SK-N-SH treated with all-trans-retinoic acid at 6 μM for 48 hours (cell line): ENCODE measurements at regions not wholly inside any gene's neighbourhood (a gene's known extent, or its start where the extent isn't known, plus 50 kb on each side); places are given as distances from the start of the nearest gene placed in this dataset.

Experiments
- ATAC-seq: fragments of 200-7000 bp; cut with Tn5 transposase; 3 replicates; pipeline ENCODE4 v1.9.1; 2020; ENCODE audit warnings: mild to moderate bottlenecking, moderate library complexity
- ARNTL ChIP-seq: fragments of 450-650 bp; formaldehyde crosslinking; IDR thresholded peaks from 2 replicates; pipeline ENCODE4 v1.5.0; 2020; ENCODE audit warnings: low read depth, mild to moderate bottlenecking, moderate library complexity, borderline replicate concordance
- BACH2 ChIP-seq: fragments of 250-450 bp; sonication (Bioruptor Pico); IDR thresholded peaks from 2 replicates; pipeline ENCODE4 v1.9.0; 2021; ENCODE audit warnings: mild to moderate bottlenecking, borderline replicate concordance
- CSDC2 ChIP-seq: fragments of 250-450 bp; sonication (Bioruptor Pico); IDR thresholded peaks from 2 replicates; pipeline ENCODE4 v1.5.0; 2020; ENCODE audit warnings: mild to moderate bottlenecking, moderate library complexity
- ESRRG ChIP-seq: fragments of 250-450 bp; sonication (Bioruptor Pico); IDR thresholded peaks from 2 replicates; pipeline ENCODE4 v1.6.1; 2021; ENCODE audit warnings: mild to moderate bottlenecking
- GLIS3 ChIP-seq: fragments of 250-450 bp; sonication (Bioruptor Pico); IDR thresholded peaks from 2 replicates; pipeline ENCODE4 v1.5.0; 2020; ENCODE audit warnings: mild to moderate bottlenecking, moderate library complexity
- ISL1 ChIP-seq: fragments of 250-450 bp; sonication (Bioruptor Pico); IDR thresholded peaks from 2 replicates; pipeline ENCODE4 v2.1.2; 2022; ENCODE audit warnings: mild to moderate bottlenecking, moderate library complexity
- OSR1 ChIP-seq: fragments of 250-450 bp; sonication (Bioruptor Pico); IDR thresholded peaks from 2 replicates; pipeline ENCODE4 v1.8.0; 2022; ENCODE audit warnings: moderate library complexity, mild to moderate bottlenecking, inconsistent platforms
- PPARA ChIP-seq: fragments of 250-450 bp; sonication (Bioruptor Pico); IDR thresholded peaks from 2 replicates; pipeline ENCODE4 v1.5.0; 2020; ENCODE audit warnings: mild to moderate bottlenecking, borderline replicate concordance
- RARB ChIP-seq: fragments of 250-450 bp; sonication (Bioruptor Pico); IDR thresholded peaks from 2 replicates; pipeline ENCODE4 v1.8.0; 2021; ENCODE audit warnings: mild to moderate bottlenecking, moderate library complexity
- SNAI2 ChIP-seq: fragments of 250-450 bp; sonication (Bioruptor Pico); IDR thresholded peaks from 2 replicates; pipeline ENCODE4 v1.5.0; 2020; ENCODE audit warnings: mild to moderate bottlenecking, moderate library complexity
- TCF4 ChIP-seq: fragments of 250-450 bp; sonication (Bioruptor Pico); IDR thresholded peaks from 2 replicates; pipeline ENCODE4 v1.8.0; 2021; ENCODE audit warnings: mild to moderate bottlenecking, moderate library complexity, borderline replicate concordance
- TOX ChIP-seq: fragments of 250-450 bp; sonication (Bioruptor Pico); IDR thresholded peaks from 2 replicates; pipeline ENCODE4 v1.8.0; 2021; ENCODE audit warnings: mild to moderate bottlenecking, moderate library complexity, borderline replicate concordance
- ZC3H10 ChIP-seq: fragments of 250-450 bp; sonication (Bioruptor Pico); IDR thresholded peaks from 2 replicates; pipeline ENCODE4 v1.5.1; 2021; ENCODE audit warnings: mild to moderate bottlenecking, moderate library complexity
- ZFP3 ChIP-seq: fragments of 250-450 bp; sonication (Bioruptor Pico); IDR thresholded peaks from 2 replicates; pipeline ENCODE4 v1.5.0; 2020; ENCODE audit warnings: mild to moderate bottlenecking, moderate library complexity
- ZFP30 ChIP-seq: fragments of 450-650 bp; formaldehyde crosslinking; IDR thresholded peaks from 2 replicates; pipeline ENCODE4 v1.5.0; 2022; ENCODE audit warnings: mild to moderate bottlenecking, moderate library complexity
- ZNF565 ChIP-seq: fragments of 450-650 bp; formaldehyde crosslinking; conservative IDR thresholded peaks from 2 replicates; pipeline ENCODE4 v1.5.0; 2020; ENCODE audit warnings: low read depth, mild to moderate bottlenecking, moderate library complexity
- ZNF70 ChIP-seq: fragments of 450-650 bp; formaldehyde crosslinking; IDR thresholded peaks from 2 replicates; pipeline ENCODE4 v1.5.0; 2020; ENCODE audit warnings: mild to moderate bottlenecking, moderate library complexity
- ZNF8 ChIP-seq: fragments of 450-650 bp; formaldehyde crosslinking; IDR thresholded peaks from 2 replicates; pipeline ENCODE4 v1.5.0; 2020; ENCODE audit warnings: mild to moderate bottlenecking, moderate library complexity
- TF ChIP-seq, protein P1 (sequence below): fragments of 250-450 bp; sonication (Bioruptor Pico); IDR thresholded peaks from 2 replicates; pipeline ENCODE4 v1.5.1; 2020; ENCODE audit warnings: low read depth, mild to moderate bottlenecking, moderate library complexity
- TF ChIP-seq, protein P2 (sequence below): fragments of 250-450 bp; sonication (Bioruptor Pico); IDR thresholded peaks from 2 replicates; pipeline ENCODE4 v1.5.1; 2021; ENCODE audit warnings: mild to moderate bottlenecking, moderate library complexity
- TF ChIP-seq, protein P3 (sequence below): fragments of 250-450 bp; sonication (Bioruptor Pico); IDR thresholded peaks from 2 replicates; pipeline ENCODE4 v1.5.0; 2020; ENCODE audit warnings: mild to moderate bottlenecking, moderate library complexity

DNA sequence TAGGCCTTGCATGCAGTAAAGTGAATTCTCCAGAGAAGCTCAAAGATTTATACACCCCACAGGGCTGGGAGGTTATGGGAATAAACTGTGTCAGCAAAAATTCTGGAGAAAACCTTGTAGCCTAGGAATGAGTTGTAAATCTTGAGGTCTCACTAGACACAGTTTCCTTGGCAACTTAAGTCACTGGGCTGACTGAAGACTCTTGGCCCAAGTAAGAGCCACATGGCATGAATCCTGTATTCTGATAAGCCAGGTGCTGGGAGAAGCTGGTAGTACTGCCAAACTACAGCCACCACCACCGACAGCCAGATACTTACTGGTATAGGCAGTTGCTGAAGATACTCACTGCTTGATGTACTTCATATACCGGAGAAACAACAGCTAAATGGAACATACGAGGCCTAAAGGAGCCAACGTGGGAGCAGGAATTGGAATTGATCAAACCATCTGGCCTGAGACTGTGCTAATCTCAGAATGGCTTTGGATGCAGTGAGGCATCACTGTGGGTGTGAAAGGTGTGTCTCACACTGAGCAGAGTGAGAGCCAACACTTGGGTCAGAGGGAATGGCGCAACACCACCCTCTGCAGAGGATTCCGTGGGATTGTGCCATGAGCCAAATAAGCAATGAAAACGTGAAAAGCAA, 102.8 kb upstream of the TMCC3 start (continued):
- no peak for TF ChIP-seq OSR1 (CRISPR knock-in tag)
- TF ChIP-seq, protein P1, sequence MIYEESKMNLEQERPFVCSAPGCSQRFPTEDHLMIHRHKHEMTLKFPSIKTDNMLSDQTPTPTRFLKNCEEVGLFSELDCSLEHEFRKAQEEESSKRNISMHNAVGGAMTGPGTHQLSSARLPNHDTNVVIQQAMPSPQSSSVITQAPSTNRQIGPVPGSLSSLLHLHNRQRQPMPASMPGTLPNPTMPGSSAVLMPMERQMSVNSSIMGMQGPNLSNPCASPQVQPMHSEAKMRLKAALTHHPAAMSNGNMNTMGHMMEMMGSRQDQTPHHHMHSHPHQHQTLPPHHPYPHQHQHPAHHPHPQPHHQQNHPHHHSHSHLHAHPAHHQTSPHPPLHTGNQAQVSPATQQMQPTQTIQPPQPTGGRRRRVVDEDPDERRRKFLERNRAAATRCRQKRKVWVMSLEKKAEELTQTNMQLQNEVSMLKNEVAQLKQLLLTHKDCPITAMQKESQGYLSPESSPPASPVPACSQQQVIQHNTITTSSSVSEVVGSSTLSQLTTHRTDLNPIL, result no peak
- TF ChIP-seq ISL1, result no peak
- no peak for TF ChIP-seq ARNTL

DNA sequence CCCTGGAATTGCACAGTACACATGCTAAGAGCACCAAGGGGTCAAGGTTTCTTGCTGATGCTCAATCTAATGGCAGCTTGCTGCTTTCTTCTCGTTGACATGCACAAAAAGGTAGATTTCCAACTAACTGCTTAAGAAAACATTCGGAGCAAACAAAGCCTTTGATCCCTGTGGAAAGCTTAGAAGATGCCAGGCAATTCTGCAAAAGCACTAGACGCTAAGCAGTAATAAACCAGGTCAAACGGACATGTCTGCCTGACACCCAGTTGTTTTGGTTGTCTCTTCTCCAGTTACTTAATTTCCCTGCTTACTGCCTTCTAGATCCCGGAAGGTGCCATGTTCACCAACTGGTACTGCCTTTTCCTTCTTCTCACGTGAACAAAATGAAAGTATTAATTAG, 100.5 kb upstream of the TMCC3 start:
- TF ChIP-seq ARNTL (no peak), RARB (no peak), TCF4 (CRISPR knock-in tag) (no peak), CSDC2 (CRISPR knock-in tag) (no peak), ISL1 (no peak), ZFP3 (no peak), OSR1 (CRISPR knock-in tag) (no peak)
- TF ChIP-seq, protein P2, sequence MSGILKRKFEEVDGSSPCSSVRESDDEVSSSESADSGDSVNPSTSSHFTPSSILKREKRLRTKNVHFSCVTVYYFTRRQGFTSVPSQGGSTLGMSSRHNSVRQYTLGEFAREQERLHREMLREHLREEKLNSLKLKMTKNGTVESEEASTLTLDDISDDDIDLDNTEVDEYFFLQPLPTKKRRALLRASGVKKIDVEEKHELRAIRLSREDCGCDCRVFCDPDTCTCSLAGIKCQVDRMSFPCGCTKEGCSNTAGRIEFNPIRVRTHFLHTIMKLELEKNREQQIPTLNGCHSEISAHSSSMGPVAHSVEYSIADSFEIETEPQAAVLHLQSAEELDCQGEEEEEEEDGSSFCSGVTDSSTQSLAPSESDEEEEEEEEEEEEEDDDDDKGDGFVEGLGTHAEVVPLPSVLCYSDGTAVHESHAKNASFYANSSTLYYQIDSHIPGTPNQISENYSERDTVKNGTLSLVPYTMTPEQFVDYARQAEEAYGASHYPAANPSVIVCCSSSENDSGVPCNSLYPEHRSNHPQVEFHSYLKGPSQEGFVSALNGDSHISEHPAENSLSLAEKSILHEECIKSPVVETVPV, result no peak
- TF ChIP-seq, protein P1, result no peak
- no peak for ATAC-seq

DNA sequence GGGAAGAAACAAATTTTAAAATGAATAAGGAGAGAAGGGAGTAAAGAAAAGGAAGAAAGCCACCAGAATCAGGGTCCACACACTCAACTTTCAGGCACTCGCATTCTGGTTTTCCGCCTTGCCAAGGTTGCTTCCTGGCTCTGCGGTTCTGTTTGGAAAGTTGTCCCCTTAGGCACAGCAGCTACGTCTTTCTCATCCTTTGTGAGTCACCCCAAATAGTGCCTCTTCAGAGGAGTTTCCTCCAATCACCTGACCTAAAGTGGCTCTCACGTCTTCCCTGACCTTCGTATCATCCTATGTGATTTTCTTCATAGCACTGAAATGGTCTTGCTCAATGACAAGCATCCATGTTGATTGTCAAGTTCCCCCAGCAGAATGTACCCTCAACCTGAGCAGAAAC, 99.5 kb upstream of the TMCC3 start:
- TF ChIP-seq, protein P2, result no peak
- TF ChIP-seq PPARA (CRISPR knock-in tag) (no peak), TOX (no peak), ZNF8 (no peak), TCF4 (CRISPR knock-in tag) (no peak), GLIS3 (CRISPR knock-in tag) (no peak), ZFP30 (CRISPR knock-in tag) (no peak), ESRRG (CRISPR knock-in tag) (no peak), ARNTL (no peak), RARB (no peak), ZNF70 (CRISPR knock-in tag) (no peak), ZC3H10 (CRISPR knock-in tag) (no peak), SNAI2 (CRISPR knock-in tag) (no peak)
- no peak for ATAC-seq

DNA sequence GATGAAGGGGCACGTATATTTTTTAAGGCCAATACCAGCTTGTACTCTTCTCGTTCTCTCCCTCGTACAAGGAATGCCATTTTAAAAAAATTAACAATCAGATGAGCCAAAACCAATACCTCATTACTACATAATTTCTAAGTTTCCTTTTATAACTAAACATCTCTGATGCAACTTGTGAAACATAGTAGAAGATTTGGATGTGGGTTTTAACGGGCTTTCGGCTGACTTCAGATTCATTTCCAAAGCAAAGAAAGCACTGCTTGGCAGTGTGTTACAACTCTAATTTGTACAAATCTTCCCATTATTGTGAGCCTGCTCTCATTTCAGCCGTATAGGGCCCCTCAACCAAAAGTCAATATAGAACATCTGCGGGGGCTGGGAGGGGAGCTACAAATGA, 99.1 kb upstream of the TMCC3 start:
- no peak for ATAC-seq
- TF ChIP-seq ZNF70 (CRISPR knock-in tag), result no peak
- no peak for TF ChIP-seq ISL1
- no peak for TF ChIP-seq ZNF565 (CRISPR knock-in tag)
- TF ChIP-seq ESRRG (CRISPR knock-in tag), result no peak
- no peak for TF ChIP-seq SNAI2 (CRISPR knock-in tag)
- no peak for TF ChIP-seq ARNTL
- no peak for TF ChIP-seq PPARA (CRISPR knock-in tag)
- TF ChIP-seq, protein P1, result no peak
- TF ChIP-seq GLIS3 (CRISPR knock-in tag), result no peak
- TF ChIP-seq, protein P3, sequence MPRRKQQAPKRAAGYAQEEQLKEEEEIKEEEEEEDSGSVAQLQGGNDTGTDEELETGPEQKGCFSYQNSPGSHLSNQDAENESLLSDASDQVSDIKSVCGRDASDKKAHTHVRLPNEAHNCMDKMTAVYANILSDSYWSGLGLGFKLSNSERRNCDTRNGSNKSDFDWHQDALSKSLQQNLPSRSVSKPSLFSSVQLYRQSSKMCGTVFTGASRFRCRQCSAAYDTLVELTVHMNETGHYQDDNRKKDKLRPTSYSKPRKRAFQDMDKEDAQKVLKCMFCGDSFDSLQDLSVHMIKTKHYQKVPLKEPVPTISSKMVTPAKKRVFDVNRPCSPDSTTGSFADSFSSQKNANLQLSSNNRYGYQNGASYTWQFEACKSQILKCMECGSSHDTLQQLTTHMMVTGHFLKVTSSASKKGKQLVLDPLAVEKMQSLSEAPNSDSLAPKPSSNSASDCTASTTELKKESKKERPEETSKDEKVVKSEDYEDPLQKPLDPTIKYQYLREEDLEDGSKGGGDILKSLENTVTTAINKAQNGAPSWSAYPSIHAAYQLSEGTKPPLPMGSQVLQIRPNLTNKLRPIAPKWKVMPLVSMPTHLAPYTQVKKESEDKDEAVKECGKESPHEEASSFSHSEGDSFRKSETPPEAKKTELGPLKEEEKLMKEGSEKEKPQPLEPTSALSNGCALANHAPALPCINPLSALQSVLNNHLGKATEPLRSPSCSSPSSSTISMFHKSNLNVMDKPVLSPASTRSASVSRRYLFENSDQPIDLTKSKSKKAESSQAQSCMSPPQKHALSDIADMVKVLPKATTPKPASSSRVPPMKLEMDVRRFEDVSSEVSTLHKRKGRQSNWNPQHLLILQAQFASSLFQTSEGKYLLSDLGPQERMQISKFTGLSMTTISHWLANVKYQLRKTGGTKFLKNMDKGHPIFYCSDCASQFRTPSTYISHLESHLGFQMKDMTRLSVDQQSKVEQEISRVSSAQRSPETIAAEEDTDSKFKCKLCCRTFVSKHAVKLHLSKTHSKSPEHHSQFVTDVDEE (CRISPR knock-in tag), result no peak
- no peak for TF ChIP-seq BACH2 (CRISPR knock-in tag)
- no peak for TF ChIP-seq CSDC2 (CRISPR knock-in tag)
- TF ChIP-seq ZNF8, result no peak
- no peak for TF ChIP-seq TOX
- TF ChIP-seq TCF4 (CRISPR knock-in tag), result no peak
- TF ChIP-seq OSR1 (CRISPR knock-in tag), result no peak
